H9 (cell line): ENCODE measurements at regions not wholly inside any gene's neighbourhood (a gene's known extent, or its start where the extent isn't known, plus 50 kb on each side); places are given as distances from the start of the nearest gene placed in this dataset.

Experiments
- DNase-seq: peaks from one replicate; pipeline ENCODE4 v3.0.0-alpha.2; 2017
- H2AFZ ChIP-seq: one replicate; pipeline ENCODE4 v1.6.1; 2013; ENCODE audit warnings: mild to moderate bottlenecking, low read length, control low read depth, moderate library complexity
- H2AK5ac ChIP-seq: 2 replicates; pipeline ENCODE4 v1.6.1; 2013; ENCODE audit warnings: low read length, control low read depth, mixed read lengths; ENCODE audit not compliant: insufficient read length
- H2BK120ac ChIP-seq: one replicate; pipeline ENCODE4 v1.6.1; 2013; ENCODE audit warnings: low read depth, mild to moderate bottlenecking, low read length, control low read depth, inconsistent platforms; ENCODE audit not compliant: poor library complexity, severe bottlenecking
- H2BK12ac ChIP-seq: 2 replicates; pipeline ENCODE4 v1.6.1; 2013; ENCODE audit warnings: low read length, control low read depth, mixed read lengths, low read depth; ENCODE audit not compliant: insufficient read length
- H2BK15ac ChIP-seq: 2 replicates; pipeline ENCODE4 v1.6.1; 2013; ENCODE audit warnings: low read depth, low read length, control low read depth
- H2BK20ac ChIP-seq: one replicate; pipeline ENCODE4 v1.6.1; 2013; ENCODE audit warnings: low read depth, mild to moderate bottlenecking, low read length, control low read depth, inconsistent platforms; ENCODE audit not compliant: poor library complexity, severe bottlenecking
- H2BK5ac ChIP-seq: 2 replicates; pipeline ENCODE4 v1.6.1; 2013; ENCODE audit warnings: low read length, control low read depth, mixed read lengths; ENCODE audit not compliant: insufficient read length
- H3K14ac ChIP-seq: 2 replicates; pipeline ENCODE4 v1.6.1; 2013; ENCODE audit warnings: low read length, control low read depth; ENCODE audit not compliant: insufficient read depth
- H3K18ac ChIP-seq: 2 replicates; pipeline ENCODE4 v1.6.1; 2013; ENCODE audit warnings: low read depth, mild to moderate bottlenecking, mixed read lengths, low read length, control low read depth; ENCODE audit not compliant: insufficient read length
- H3K23ac ChIP-seq: 2 replicates; pipeline ENCODE4 v1.6.1; 2013; ENCODE audit warnings: low read length, control low read depth, mixed read lengths, low read depth; ENCODE audit not compliant: insufficient read length
- H3K23me2 ChIP-seq: 2 replicates; pipeline ENCODE4 v1.6.1; 2013; ENCODE audit warnings: low read depth, mild to moderate bottlenecking, mixed read lengths, low read length, control low read depth; ENCODE audit not compliant: insufficient read length, poor library complexity, severe bottlenecking
- H3K27ac ChIP-seq: 2 replicates; pipeline ENCODE4 v1.5.1; 2013; ENCODE audit warnings: low read length, control low read depth, mixed read lengths, low read depth; ENCODE audit not compliant: insufficient read length
- H3K27me3 ChIP-seq: 2 replicates; pipeline ENCODE4 v1.6.1; 2013; ENCODE audit warnings: low read length, control low read depth, inconsistent platforms; ENCODE audit not compliant: insufficient read depth
- H3K4ac ChIP-seq: 2 replicates; pipeline ENCODE4 v1.6.1; 2013; ENCODE audit warnings: low read depth, mild to moderate bottlenecking, control low read depth, inconsistent platforms, low read length, moderate library complexity
- H3K4me1 ChIP-seq: 2 replicates; pipeline ENCODE4 v1.6.1; 2013; ENCODE audit warnings: low read length, control low read depth, inconsistent platforms; ENCODE audit not compliant: insufficient read depth
- H3K4me2 ChIP-seq: 2 replicates; pipeline ENCODE4 v1.6.1; 2013; ENCODE audit warnings: low read length, control low read depth, mixed read lengths; ENCODE audit not compliant: insufficient read length, insufficient read depth
- H3K56ac ChIP-seq: 2 replicates; pipeline ENCODE4 v1.6.1; 2013; ENCODE audit warnings: low read depth, mild to moderate bottlenecking, mixed read lengths, low read length, control low read depth; ENCODE audit not compliant: insufficient read length
- H3K79me1 ChIP-seq: 2 replicates; pipeline ENCODE4 v1.6.1; 2013; ENCODE audit warnings: low read depth, mild to moderate bottlenecking, moderate library complexity, low read length, control low read depth, inconsistent platforms; ENCODE audit not compliant: insufficient read depth, poor library complexity, severe bottlenecking
- H3K79me2 ChIP-seq: 2 replicates; pipeline ENCODE4 v1.6.1; 2013; ENCODE audit warnings: low read length, control low read depth, inconsistent platforms; ENCODE audit not compliant: insufficient read depth
- H3K9ac ChIP-seq: 2 replicates; pipeline ENCODE4 v1.6.1; 2013; ENCODE audit warnings: low read length, control low read depth, mixed read lengths; ENCODE audit not compliant: insufficient read length; ENCODE audit errors: extremely low read depth
- H3K9me3 ChIP-seq: one replicate; pipeline ENCODE4 v1.6.1; 2013; ENCODE audit warnings: low read depth, low read length, inconsistent platforms; ENCODE audit not compliant: control insufficient read depth
- H3T11ph ChIP-seq: one replicate; pipeline ENCODE4 v1.6.1; 2013; ENCODE audit warnings: mild to moderate bottlenecking, low read length, control low read depth, inconsistent platforms
- H4K20me1 ChIP-seq: one replicate; pipeline ENCODE4 v1.6.1; 2013; ENCODE audit not compliant: control insufficient read depth, insufficient read length, insufficient read depth
- H4K5ac ChIP-seq: 2 replicates; pipeline ENCODE4 v1.6.1; 2013; ENCODE audit warnings: low read depth, mild to moderate bottlenecking, mixed read lengths, low read length, control low read depth; ENCODE audit not compliant: insufficient read length
- H4K8ac ChIP-seq: replicated peaks from 2 replicates; pipeline ENCODE4 v1.6.1; 2013; ENCODE audit warnings: low read length, control low read depth, mixed read lengths, low read depth; ENCODE audit not compliant: insufficient read length
- H4K91ac ChIP-seq: 2 replicates; pipeline ENCODE4 v1.6.1; 2013; ENCODE audit warnings: low read depth, mild to moderate bottlenecking, moderate library complexity, mixed read lengths, low read length, control low read depth; ENCODE audit not compliant: insufficient read length
- H3K27ac Mint-ChIP-seq, 3 experiments: 2 replicates in 2 of 3; 3 replicates in 1 of 3; pipeline ENCODE4 v1.8.0; 2020 to 2021; ENCODE audit warnings: mixed read lengths in 3 of 3, mild to moderate bottlenecking in 1 of 3, moderate library complexity in 1 of 3
- H3K27me3 Mint-ChIP-seq: 2 replicates; pipeline ENCODE4 v1.8.0; 2021; ENCODE audit warnings: low read depth, mild to moderate bottlenecking, moderate library complexity, mixed read lengths
- H3K36me3 Mint-ChIP-seq, 3 experiments: 2 replicates in 2 of 3; 3 replicates in 1 of 3; pipeline ENCODE4 v1.8.0; 2020 to 2021; ENCODE audit warnings: low read depth in 3 of 3, mixed read lengths in 3 of 3; ENCODE audit not compliant: insufficient read depth in 1 of 3
- H3K4me1 Mint-ChIP-seq, 2 experiments: 2 replicates each; pipeline ENCODE4 v1.8.0; 2020; ENCODE audit warnings: mixed read lengths in 2 of 2
- H3K4me3 Mint-ChIP-seq, 2 experiments: 2 replicates in 1 of 2; 3 replicates in 1 of 2; pipeline ENCODE4 v1.8.0; 2020 to 2021; ENCODE audit warnings: mild to moderate bottlenecking in 2 of 2, mixed read lengths in 2 of 2, moderate library complexity in 1 of 2
- H3K9me3 Mint-ChIP-seq, 2 experiments: 2 replicates in 1 of 2; 3 replicates in 1 of 2; pipeline ENCODE4 v1.8.0; 2020; ENCODE audit warnings: mild to moderate bottlenecking in 2 of 2, mixed read lengths in 2 of 2, moderate library complexity in 1 of 2
- CTCF ChIP-seq: fragments of 200-600 bp; sonication (generic); conservative IDR thresholded peaks from 3 replicates; pipeline ENCODE4 v1.8.0; 2021; ENCODE audit warnings: antibody characterized with exemption, mild to moderate bottlenecking
- WGBS: extraction: QIAGEN DNeasy Blood & Tissue Kit; methylation state at CpG from one replicate; pipeline ENCODE4 v1.1.7; 2013; ENCODE audit warnings: missing lambda C conversion rate, low lambda C conversion rate, mixed read lengths; ENCODE audit not compliant: insufficient read length; ENCODE audit errors: extremely low coverage; 5-methylcytosine and 5-hydroxymethylcytosine counted together

DNA sequence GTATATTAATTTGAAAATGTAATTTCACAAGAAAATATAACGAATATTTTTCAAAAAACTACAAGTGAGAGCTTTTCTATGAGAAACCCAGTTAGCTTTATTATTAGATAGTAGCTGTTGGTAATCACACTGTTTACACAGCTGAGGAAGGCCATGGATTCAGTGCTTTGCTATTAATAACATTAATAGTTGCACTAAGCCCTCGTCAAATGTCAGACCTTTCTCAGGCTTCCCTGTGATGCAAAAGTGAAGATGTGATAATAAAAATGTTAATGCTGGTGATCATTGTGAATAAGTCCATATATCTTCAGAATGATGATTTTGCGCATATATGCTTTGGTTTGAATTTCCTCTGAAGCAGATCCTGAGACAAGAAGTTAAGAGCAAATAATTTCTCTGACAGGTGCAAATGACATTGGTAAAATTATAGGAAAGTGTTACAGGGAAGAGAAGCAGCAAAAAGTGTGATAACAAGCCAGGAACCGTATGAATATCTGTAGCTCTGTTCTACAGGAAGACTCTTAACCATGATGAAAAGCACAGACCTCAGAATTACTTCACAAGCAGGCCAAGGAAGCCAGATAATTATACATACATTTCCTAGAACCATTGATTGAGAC lies 56.5 kb upstream of the CNTN6 start:
- no peaks in the 10 kb centered on the region for H4K20me1 ChIP-seq
- H3K36me3 Mint-ChIP-seq = no peaks in the 10 kb centered on the region; a peak in 1 of 7 replicates
- no peak overlapping the region for H3T11ph ChIP-seq
- H3K23ac ChIP-seq = no peak overlapping the region
- H4K91ac ChIP-seq = no peak overlapping the region
- no peaks in the 10 kb centered on the region for H3K79me1 ChIP-seq
- H3K79me2 ChIP-seq = no peaks in the 10 kb centered on the region
- H3K27me3 Mint-ChIP-seq = peaks cover 1% of the 10 kb centered on the region; the same call in 1 of the 2 replicates
- no peak overlapping the region for H2BK12ac ChIP-seq
- H2BK15ac ChIP-seq = no peak overlapping the region
- no peak overlapping the region for H2BK120ac ChIP-seq
- H3K27ac Mint-ChIP-seq = no peak overlapping the region
- no peaks in the 10 kb centered on the region for H3K27me3 ChIP-seq
- no peaks in the 10 kb centered on the region for H3K23me2 ChIP-seq
- H3K4me1 Mint-ChIP-seq = no peaks in the 10 kb centered on the region
- no peak overlapping the region for H3K4me3 Mint-ChIP-seq
- no peak overlapping the region for H3K27ac ChIP-seq
- H2AK5ac ChIP-seq = no peak overlapping the region
- no peak for TF ChIP-seq CTCF
- no peak overlapping the region for H2BK20ac ChIP-seq
- DNase-seq = no peak
- H3K4me1 ChIP-seq = no peaks in the 10 kb centered on the region
- H3K18ac ChIP-seq = no peak overlapping the region
- no peak overlapping the region for H4K8ac ChIP-seq
- no peak overlapping the region for H4K5ac ChIP-seq
- no peak overlapping the region for H3K4ac ChIP-seq
- H2AFZ ChIP-seq = no peak overlapping the region
- H3K9me3 ChIP-seq = no peaks in the 10 kb centered on the region
- no peak overlapping the region for H2BK5ac ChIP-seq
- no peak overlapping the region for H3K9ac ChIP-seq
- no peak overlapping the region for H3K56ac ChIP-seq
- H3K4me2 ChIP-seq = no peak overlapping the region
- H3K9me3 Mint-ChIP-seq = peaks cover 6 to 9% of the 10 kb centered on the region in 2 experiments; a peak in 4 of 5 replicates
- WGBS = no CpG with 5 or more reads among the region's 4 CpGs
- no peak overlapping the region for H3K14ac ChIP-seq
